NB4 (cell line): ENCODE measurements at regions not wholly inside any gene's neighbourhood (a gene's known extent, or its start where the extent isn't known, plus 50 kb on each side); places are given as distances from the start of the nearest gene placed in this dataset.

ENCODE experiments used
- MAX ChIP-seq: IDR thresholded peaks from 2 replicates; pipeline ENCODE4 v1.6.1; 2011; ENCODE audit warnings: low read depth, low read length
- MYC ChIP-seq: IDR thresholded peaks from 2 replicates; pipeline ENCODE4 v1.6.1; 2011; ENCODE audit warnings: low read depth, low read length
- POLR2A ChIP-seq: IDR thresholded peaks from 2 replicates; pipeline ENCODE4 v1.6.1; 2011; ENCODE audit warnings: mild to moderate bottlenecking; ENCODE audit not compliant: insufficient read length; ENCODE audit errors: extremely low read depth
- TF ChIP-seq, protein P1 (sequence below): IDR thresholded peaks from one replicate; pipeline ENCODE4 v1.5.1; 2012; ENCODE audit warnings: low read depth, low read length

- TF ChIP-seq, protein P1, sequence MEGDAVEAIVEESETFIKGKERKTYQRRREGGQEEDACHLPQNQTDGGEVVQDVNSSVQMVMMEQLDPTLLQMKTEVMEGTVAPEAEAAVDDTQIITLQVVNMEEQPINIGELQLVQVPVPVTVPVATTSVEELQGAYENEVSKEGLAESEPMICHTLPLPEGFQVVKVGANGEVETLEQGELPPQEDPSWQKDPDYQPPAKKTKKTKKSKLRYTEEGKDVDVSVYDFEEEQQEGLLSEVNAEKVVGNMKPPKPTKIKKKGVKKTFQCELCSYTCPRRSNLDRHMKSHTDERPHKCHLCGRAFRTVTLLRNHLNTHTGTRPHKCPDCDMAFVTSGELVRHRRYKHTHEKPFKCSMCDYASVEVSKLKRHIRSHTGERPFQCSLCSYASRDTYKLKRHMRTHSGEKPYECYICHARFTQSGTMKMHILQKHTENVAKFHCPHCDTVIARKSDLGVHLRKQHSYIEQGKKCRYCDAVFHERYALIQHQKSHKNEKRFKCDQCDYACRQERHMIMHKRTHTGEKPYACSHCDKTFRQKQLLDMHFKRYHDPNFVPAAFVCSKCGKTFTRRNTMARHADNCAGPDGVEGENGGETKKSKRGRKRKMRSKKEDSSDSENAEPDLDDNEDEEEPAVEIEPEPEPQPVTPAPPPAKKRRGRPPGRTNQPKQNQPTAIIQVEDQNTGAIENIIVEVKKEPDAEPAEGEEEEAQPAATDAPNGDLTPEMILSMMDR, result no peak
- no peak for TF ChIP-seq POLR2A
- TF ChIP-seq MYC, result no peak
- no peak for TF ChIP-seq MAX
These were observed 409.5 kb downstream of the PLPP3 start for GRCh38 chr1:56169856-56170255.
